HEK293 (cell line): ENCODE measurements at regions not wholly inside any gene's neighbourhood (a gene's known extent, or its start where the extent isn't known, plus 50 kb on each side); places are given as distances from the start of the nearest gene placed in this dataset.

Experiments used
- BCL11A ChIP-seq: fragments of 450-650 bp; formaldehyde crosslinking; IDR thresholded peaks from 2 replicates; pipeline ENCODE4 v1.5.1; 2016; ENCODE audit warnings: low read depth, missing biosample characterization, missing genetic modification characterization
- GLI4 ChIP-seq: fragments of 450-650 bp; formaldehyde crosslinking; IDR thresholded peaks from 2 replicates; pipeline ENCODE4 v1.5.1; 2016; ENCODE audit warnings: missing biosample characterization, missing genetic modification characterization
- SP2 ChIP-seq: fragments of 450-650 bp; formaldehyde crosslinking; IDR thresholded peaks from 2 replicates; pipeline ENCODE4 v1.5.1; 2016; ENCODE audit warnings: missing biosample characterization, missing genetic modification characterization
- ZBTB20 ChIP-seq: fragments of 450-650 bp; formaldehyde crosslinking; IDR thresholded peaks from 2 replicates; pipeline ENCODE4 v1.5.1; 2016; ENCODE audit warnings: missing biosample characterization, missing genetic modification characterization
- ZFHX2 ChIP-seq: fragments of 450-650 bp; formaldehyde crosslinking; conservative IDR thresholded peaks from 2 replicates; pipeline ENCODE4 v1.5.1; 2016; ENCODE audit warnings: missing biosample characterization, missing genetic modification characterization
- ZNF138 ChIP-seq: fragments of 450-650 bp; formaldehyde crosslinking; IDR thresholded peaks from 2 replicates; pipeline ENCODE4 v1.5.1; 2016; ENCODE audit warnings: missing biosample characterization, missing genetic modification characterization, borderline replicate concordance
- ZNF423 ChIP-seq: fragments of 450-650 bp; formaldehyde crosslinking; IDR thresholded peaks from 2 replicates; pipeline ENCODE4 v1.5.1; 2016; ENCODE audit warnings: missing biosample characterization, missing genetic modification characterization
- TF ChIP-seq, protein P1 (sequence below): fragments of 450-650 bp; formaldehyde crosslinking; IDR thresholded peaks from 2 replicates; pipeline ENCODE4 v1.5.1; 2016; ENCODE audit warnings: missing biosample characterization, missing genetic modification characterization
- TF ChIP-seq, protein P2 (sequence below): fragments of 450-650 bp; formaldehyde crosslinking; IDR thresholded peaks from 2 replicates; pipeline ENCODE4 v1.5.1; 2016; ENCODE audit warnings: missing biosample characterization, missing genetic modification characterization
- TF ChIP-seq, protein P3 (sequence below): fragments of 450-650 bp; formaldehyde crosslinking; IDR thresholded peaks from 2 replicates; pipeline ENCODE4 v1.5.1; 2016; ENCODE audit warnings: missing biosample characterization, missing genetic modification characterization, low read depth
- TF ChIP-seq, protein P4 (sequence below): fragments of 450-650 bp; formaldehyde crosslinking; IDR thresholded peaks from 2 replicates; pipeline ENCODE4 v1.5.1; 2016; ENCODE audit warnings: missing biosample characterization, missing genetic modification characterization

DNA sequence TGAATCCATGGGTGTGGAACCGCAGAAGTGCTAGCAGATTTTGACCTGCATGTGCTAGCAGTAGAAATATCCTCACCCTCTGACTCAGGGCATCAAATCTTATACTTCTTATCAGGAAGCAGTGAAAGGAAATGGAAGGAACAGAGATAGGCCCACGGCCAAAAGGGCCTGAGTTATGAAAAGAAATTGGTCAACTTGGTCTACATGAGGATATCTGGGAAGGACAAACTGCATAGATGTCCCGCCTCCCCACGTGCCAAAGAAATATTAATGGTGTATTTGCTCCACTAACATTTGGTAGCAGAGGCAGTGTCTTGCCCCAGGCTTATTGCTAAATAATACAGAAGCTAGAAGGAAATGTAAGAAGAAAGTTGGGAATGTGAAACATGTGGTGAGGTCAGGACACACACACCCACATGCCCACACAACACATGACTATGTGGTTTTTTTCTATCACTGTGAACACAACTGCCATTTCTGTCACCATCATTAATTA lies 93.6 kb upstream of the COL8A1 start:
- TF ChIP-seq, protein P1, sequence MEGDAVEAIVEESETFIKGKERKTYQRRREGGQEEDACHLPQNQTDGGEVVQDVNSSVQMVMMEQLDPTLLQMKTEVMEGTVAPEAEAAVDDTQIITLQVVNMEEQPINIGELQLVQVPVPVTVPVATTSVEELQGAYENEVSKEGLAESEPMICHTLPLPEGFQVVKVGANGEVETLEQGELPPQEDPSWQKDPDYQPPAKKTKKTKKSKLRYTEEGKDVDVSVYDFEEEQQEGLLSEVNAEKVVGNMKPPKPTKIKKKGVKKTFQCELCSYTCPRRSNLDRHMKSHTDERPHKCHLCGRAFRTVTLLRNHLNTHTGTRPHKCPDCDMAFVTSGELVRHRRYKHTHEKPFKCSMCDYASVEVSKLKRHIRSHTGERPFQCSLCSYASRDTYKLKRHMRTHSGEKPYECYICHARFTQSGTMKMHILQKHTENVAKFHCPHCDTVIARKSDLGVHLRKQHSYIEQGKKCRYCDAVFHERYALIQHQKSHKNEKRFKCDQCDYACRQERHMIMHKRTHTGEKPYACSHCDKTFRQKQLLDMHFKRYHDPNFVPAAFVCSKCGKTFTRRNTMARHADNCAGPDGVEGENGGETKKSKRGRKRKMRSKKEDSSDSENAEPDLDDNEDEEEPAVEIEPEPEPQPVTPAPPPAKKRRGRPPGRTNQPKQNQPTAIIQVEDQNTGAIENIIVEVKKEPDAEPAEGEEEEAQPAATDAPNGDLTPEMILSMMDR: no peak
- TF ChIP-seq BCL11A (tag by site-specific recombination) (no peak), ZFHX2 (tag by site-specific recombination) (no peak), ZBTB20 (tag by site-specific recombination) (no peak), SP2 (no peak), GLI4 (tag by site-specific recombination) (no peak), ZNF138 (no peak), ZNF423 (tag by site-specific recombination) (no peak)
- TF ChIP-seq, protein P2, sequence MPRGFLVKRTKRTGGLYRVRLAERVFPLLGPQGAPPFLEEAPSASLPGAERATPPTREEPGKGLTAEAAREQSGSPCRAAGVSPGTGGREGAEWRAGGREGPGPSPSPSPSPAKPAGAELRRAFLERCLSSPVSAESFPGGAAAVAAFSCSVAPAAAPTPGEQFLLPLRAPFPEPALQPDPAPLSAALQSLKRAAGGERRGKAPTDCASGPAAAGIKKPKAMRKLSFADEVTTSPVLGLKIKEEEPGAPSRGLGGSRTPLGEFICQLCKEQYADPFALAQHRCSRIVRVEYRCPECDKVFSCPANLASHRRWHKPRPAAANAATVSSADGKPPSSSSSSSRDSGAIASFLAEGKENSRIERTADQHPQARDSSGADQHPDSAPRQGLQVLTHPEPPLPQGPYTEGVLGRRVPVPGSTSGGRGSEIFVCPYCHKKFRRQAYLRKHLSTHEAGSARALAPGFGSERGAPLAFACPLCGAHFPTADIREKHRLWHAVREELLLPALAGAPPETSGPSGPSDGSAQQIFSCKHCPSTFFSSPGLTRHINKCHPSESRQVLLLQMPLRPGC (tag by site-specific recombination): no peak
- TF ChIP-seq, protein P3, sequence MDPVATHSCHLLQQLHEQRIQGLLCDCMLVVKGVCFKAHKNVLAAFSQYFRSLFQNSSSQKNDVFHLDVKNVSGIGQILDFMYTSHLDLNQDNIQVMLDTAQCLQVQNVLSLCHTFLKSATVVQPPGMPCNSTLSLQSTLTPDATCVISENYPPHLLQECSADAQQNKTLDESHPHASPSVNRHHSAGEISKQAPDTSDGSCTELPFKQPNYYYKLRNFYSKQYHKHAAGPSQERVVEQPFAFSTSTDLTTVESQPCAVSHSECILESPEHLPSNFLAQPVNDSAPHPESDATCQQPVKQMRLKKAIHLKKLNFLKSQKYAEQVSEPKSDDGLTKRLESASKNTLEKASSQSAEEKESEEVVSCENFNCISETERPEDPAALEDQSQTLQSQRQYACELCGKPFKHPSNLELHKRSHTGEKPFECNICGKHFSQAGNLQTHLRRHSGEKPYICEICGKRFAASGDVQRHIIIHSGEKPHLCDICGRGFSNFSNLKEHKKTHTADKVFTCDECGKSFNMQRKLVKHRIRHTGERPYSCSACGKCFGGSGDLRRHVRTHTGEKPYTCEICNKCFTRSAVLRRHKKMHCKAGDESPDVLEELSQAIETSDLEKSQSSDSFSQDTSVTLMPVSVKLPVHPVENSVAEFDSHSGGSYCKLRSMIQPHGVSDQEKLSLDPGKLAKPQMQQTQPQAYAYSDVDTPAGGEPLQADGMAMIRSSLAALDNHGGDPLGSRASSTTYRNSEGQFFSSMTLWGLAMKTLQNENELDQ: no peak
- TF ChIP-seq, protein P4, sequence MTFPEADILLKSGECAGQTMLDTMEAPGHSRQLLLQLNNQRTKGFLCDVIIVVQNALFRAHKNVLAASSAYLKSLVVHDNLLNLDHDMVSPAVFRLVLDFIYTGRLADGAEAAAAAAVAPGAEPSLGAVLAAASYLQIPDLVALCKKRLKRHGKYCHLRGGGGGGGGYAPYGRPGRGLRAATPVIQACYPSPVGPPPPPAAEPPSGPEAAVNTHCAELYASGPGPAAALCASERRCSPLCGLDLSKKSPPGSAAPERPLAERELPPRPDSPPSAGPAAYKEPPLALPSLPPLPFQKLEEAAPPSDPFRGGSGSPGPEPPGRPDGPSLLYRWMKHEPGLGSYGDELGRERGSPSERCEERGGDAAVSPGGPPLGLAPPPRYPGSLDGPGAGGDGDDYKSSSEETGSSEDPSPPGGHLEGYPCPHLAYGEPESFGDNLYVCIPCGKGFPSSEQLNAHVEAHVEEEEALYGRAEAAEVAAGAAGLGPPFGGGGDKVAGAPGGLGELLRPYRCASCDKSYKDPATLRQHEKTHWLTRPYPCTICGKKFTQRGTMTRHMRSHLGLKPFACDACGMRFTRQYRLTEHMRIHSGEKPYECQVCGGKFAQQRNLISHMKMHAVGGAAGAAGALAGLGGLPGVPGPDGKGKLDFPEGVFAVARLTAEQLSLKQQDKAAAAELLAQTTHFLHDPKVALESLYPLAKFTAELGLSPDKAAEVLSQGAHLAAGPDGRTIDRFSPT (tag by site-specific recombination): no peak
